GM18499 (cell line): ENCODE measurements at regions not wholly inside any gene's neighbourhood (a gene's known extent, or its start where the extent isn't known, plus 50 kb on each side); places are given as distances from the start of the nearest gene placed in this dataset.

Experiments
- ATAC-seq: cut with Tn5 transposase; IDR thresholded peaks from one replicate; pipeline ENCODE4 v1.9.1; 2021; ENCODE audit warnings: moderate number of reproducible peaks; ENCODE audit not compliant: insufficient read depth, unreplicated experiment

GRCh38 chr15:62521396-62521795 lies 356.3 kb upstream of the C2CD4B start:
- no peak for ATAC-seq

DNA sequence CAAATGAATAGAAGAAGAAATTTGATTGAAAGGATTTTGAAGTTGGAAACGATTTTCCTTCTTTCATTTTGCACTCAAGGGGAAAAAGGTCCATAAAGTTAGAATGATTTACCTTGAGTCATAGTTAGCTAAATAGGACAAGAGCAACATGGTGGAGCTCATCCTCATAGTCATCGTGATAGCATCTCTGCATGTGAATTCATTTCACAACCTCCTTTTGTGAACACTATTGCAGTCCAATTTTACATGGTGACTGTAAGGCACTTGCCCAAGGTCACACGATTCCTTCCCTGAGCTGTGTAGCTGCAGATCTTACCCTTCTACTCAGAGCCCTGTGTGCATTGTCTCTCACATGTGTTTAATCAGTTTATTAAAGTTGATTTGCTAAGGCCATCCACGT lies 359.8 kb upstream of the C2CD4B start:
- no peak for ATAC-seq

DNA sequence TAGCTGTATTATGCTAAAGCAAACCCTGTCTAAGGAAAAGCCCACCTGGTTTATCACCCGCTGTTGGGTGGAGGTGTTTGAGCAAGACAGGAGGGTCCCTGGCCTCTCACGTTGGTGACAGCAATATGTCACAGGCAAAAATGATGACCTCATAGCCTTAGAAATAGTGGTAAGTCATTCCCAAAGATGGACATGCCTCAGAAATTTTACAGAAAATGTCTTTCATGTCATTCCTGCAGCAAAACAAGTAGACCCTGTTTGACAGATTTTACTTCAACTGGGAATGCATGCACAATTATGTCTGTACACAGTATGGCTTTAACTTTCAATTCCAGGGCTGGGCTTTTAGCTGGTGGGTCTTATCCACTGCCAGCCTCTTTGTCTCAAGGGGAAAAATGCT lies 362.3 kb upstream of the C2CD4B start:
- ATAC-seq = no peak

- no peak for ATAC-seq
These were observed 363.4 kb upstream of the C2CD4B start for GRCh38 chr15:62528505-62528904.

GRCh38 chr15:62532367-62532766 lies 367.3 kb upstream of the C2CD4B start:
- no peak for ATAC-seq

DNA sequence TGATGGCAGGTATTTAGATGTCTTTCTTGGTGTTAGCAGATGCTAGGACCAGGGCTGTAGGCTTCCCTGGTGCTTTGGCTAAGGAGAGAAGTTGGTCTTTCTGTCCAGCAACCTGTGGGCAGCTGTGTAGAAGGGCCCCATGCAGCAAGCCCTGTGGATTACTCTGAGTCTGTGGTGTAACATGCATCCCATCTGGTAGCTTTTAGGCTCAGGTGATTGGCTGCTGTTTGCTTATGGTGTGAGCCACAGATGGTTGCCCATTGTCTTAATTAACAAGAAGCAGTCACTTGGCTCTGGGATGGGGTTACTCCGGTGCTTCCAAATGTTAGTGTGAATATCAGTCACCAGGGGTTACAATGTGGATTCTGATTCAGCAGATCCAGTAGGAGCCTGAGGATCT lies 368.6 kb upstream of the C2CD4B start:
- no peak for ATAC-seq

DNA sequence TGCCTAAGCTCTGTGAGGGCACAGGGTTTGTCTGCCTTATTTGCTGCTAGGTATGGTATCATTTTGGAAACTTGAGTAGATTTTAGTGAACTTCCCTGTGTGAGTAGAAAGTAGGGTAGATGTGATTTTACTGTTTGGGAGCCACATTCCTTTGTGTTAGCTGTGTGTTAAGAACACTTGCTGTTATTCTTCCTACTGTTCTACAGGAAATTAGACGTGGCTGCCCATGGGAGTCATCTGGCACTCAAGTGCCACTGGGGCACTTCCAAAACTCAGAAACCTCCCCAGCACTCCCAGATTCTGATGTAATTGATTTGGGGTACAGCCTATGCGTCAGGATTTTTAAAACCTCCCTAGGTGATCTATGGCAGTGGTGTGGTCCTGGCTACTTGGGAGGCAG lies 369.9 kb upstream of the C2CD4B start:
- ATAC-seq = no peak

DNA sequence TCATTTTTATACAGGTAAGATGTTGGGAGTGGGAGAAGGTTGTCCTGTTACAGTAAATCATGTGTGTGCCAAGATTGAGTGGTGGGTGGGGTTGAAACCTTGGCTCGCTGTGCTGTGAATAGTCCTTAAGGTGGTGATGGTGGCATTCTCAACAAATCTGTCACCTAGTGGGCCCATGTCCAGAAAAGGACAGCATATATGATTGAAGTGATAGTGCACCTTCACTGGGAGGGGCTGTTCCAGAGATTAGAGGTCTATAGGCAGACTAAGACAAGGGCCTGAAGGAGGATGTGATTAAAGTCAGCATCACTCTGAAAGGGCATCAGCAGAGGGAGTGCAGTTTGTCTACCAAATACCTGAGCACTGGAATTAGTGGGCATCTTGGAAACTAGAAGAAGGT lies 374.2 kb upstream of the C2CD4B start:
- no peak for ATAC-seq

- no peak for ATAC-seq
These were observed 376.2 kb upstream of the C2CD4B start for GRCh38 chr15:62541250-62541649.

GRCh38 chr15:62541846-62542245 lies 376.8 kb upstream of the C2CD4B start:
- no peak for ATAC-seq

DNA sequence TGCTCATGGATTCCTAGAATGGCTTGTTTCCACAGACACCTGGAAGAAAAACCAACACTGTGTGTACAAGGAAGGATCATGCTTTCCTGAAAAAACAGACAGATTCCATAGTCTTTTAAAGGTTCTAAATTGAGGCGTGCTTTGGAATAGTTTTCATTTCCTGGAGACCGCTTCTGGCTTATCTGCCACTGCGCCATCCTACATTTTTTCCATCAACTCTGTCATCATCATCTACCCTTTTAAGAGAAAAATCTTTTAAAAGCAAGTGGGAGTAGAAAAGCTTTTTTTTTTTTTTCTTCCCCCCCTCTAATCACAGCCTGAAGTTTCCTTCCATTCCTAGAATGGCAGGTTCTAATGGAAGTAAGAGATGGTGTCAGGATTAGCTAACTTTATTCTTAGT lies 379.4 kb upstream of the C2CD4B start:
- ATAC-seq = no peak

- ATAC-seq = no peak
These were observed 380.6 kb upstream of the C2CD4B start for GRCh38 chr15:62545467-62546227.

- ATAC-seq = no peak
These were observed 381.5 kb upstream of the C2CD4B start for GRCh38 chr15:62546628-62547027.

- ATAC-seq = no peak
These were observed 382.5 kb upstream of the C2CD4B start for GRCh38 chr15:62547584-62547983.

DNA sequence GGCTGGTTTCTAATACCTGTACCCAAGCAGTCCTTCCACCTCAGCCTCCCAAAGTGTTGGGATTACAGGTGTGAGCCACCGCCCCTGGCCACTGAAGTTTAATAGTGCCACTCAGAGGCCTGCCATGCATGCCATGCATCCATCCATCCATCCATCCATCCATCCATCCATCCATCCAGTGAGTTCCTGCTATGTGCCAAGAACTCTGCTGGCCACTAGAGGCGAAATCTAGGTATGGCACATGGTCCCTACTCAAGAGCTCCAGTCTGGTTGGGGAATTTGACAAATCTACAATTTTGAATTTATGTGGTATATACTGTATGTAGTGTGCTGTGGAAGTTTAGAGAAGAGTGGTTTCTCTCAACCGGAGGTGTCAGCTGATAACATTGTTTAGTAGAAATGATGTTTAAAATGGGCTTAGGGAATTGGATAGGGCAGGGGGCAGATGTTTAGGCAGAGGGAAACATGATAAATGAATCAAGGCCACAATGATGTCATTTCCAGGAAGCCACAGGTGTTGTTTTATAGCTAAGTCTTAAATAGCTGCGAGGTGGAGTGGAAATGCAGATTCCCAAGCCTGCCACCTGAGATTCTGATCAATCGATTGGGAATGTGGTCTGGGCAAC lies 384.4 kb upstream of the C2CD4B start:
- no peak for ATAC-seq

- no peak for ATAC-seq
These were observed 385.0 kb upstream of the C2CD4B start for GRCh38 chr15:62550106-62550505.

- no peak for ATAC-seq
These were observed 387.4 kb upstream of the C2CD4B start for GRCh38 chr15:62552444-62552843.

- ATAC-seq = no peak
These were observed 389.0 kb upstream of the C2CD4B start for GRCh38 chr15:62553911-62554563.

- ATAC-seq = no peak
These were observed 393.7 kb upstream of the C2CD4B start for GRCh38 chr15:62558640-62559380.

DNA sequence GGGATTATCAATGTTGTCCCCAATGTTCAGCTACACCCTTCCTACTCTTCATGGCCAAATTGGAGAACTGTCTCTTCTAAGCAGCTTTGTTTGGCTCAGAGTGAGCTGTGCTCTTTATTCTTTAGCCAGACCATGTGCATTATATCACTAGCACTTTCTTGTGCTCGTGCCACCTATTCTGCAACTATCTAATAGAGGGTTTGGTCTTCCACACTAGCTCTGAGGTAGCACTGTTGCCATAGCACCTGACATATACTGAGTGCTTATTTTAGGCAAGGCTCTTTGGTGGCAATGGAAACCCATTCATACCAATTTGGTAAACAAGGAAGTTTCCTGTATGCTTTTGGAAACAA lies 394.3 kb upstream of the C2CD4B start:
- no peak for ATAC-seq

DNA sequence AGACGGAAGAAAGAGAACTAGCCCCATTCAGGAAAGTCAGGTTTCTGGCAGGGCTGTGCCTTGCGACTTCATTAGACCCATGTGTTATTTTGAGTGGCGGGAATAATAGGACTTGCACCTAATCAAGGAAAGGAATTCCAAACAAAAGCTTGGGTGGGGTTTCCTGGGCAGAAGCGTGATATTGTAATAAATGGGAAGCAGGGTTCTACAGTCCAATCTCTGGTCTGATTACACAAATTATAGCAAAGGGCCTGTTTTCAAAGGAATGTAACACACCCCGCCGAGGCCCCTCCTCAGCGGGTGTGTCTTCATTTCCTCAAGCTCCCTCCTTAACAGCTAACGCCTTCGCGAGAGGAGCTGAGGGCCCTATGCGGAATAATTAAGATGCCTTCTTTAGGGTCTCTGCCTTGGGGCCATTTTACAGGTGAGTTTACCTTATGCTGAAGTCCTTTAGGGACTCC lies 396.0 kb upstream of the C2CD4B start:
- ATAC-seq = no peak
